GM12864 (cell line): ENCODE measurements at regions not wholly inside any gene's neighbourhood (a gene's known extent, or its start where the extent isn't known, plus 50 kb on each side); places are given as distances from the start of the nearest gene placed in this dataset.

Experiments used
- DNase-seq: peaks from one replicate; pipeline ENCODE4 v3.0.0-alpha.2; 2011; ENCODE audit warnings: low read depth
- H3K4me3 ChIP-seq: 2 replicates; pipeline ENCODE4 v1.5.1; 2011; ENCODE audit warnings: mild to moderate bottlenecking, low read depth, low read length, control low read depth
- TF ChIP-seq, protein P1 (sequence below): IDR thresholded peaks from 2 replicates; pipeline ENCODE4 v1.5.1; 2011; ENCODE audit warnings: low read depth, mild to moderate bottlenecking, moderate library complexity, low read length, control low read depth, inconsistent platforms; ENCODE audit errors: missing control alignments

DNA sequence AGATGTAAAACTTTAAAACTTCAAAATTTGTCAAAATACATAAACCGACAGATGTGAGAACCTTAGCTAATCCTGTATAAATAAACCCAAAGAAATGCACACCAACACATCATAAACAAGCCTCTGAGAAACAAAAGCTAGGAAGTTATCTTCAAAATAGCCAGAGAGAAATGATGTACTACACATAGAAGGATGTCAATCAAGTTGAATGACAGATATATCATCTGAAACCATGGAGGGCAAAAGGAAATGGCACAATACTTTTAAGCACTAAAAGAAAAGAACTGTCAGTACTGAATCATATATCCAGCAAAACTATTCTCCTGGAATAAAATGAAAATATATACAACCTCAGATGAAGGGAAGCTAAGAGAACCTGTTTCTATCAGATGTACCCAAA is 595.1 kb upstream of the PTGER4 start:
- no peak overlapping the region for H3K4me3 ChIP-seq
- no peak for DNase-seq
- TF ChIP-seq, protein P1, sequence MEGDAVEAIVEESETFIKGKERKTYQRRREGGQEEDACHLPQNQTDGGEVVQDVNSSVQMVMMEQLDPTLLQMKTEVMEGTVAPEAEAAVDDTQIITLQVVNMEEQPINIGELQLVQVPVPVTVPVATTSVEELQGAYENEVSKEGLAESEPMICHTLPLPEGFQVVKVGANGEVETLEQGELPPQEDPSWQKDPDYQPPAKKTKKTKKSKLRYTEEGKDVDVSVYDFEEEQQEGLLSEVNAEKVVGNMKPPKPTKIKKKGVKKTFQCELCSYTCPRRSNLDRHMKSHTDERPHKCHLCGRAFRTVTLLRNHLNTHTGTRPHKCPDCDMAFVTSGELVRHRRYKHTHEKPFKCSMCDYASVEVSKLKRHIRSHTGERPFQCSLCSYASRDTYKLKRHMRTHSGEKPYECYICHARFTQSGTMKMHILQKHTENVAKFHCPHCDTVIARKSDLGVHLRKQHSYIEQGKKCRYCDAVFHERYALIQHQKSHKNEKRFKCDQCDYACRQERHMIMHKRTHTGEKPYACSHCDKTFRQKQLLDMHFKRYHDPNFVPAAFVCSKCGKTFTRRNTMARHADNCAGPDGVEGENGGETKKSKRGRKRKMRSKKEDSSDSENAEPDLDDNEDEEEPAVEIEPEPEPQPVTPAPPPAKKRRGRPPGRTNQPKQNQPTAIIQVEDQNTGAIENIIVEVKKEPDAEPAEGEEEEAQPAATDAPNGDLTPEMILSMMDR: no peak

DNA sequence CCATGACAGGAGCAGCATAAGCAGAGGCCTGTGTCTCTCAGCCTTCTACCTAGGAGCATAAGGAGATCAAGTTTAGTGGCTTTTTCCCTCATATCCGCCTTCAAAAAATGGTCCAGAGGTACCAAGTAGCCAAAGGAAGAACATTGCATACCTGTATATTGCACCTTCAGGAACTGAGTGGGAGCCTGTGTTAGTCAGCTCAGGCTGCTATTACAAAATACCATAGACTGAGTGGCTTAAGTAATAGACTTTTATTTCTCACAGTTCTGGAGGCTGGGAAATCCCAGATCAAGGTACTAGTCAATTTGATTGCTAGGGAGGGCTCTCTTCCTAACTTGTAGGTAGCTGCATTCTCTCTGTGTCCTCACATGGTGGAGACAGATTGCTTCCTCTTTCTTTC is 597.4 kb upstream of the PTGER4 start:
- no peak for DNase-seq
- TF ChIP-seq, protein P1: no peak
- H3K4me3 ChIP-seq: no peak overlapping the region

DNA sequence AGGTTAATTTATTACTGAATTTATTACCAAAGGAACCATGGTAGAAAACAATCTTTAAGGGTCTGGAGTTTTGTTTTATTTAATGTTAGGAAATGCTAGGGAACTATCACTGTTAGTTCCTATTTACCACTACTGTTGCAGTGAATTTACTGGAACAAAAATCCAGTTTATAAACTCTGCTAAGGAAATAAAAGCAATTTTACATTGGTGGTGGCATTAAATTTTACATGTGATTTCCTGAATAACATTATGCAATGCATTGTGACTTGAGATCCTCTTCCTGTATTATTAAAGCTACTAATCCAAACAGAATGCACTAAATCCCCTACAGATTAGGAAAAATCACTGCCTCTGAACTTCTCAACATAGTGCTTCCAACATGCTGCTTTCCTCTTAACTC is 599.5 kb upstream of the PTGER4 start:
- no peak overlapping the region for H3K4me3 ChIP-seq
- DNase-seq: no peak
- TF ChIP-seq, protein P1: no peak

DNA sequence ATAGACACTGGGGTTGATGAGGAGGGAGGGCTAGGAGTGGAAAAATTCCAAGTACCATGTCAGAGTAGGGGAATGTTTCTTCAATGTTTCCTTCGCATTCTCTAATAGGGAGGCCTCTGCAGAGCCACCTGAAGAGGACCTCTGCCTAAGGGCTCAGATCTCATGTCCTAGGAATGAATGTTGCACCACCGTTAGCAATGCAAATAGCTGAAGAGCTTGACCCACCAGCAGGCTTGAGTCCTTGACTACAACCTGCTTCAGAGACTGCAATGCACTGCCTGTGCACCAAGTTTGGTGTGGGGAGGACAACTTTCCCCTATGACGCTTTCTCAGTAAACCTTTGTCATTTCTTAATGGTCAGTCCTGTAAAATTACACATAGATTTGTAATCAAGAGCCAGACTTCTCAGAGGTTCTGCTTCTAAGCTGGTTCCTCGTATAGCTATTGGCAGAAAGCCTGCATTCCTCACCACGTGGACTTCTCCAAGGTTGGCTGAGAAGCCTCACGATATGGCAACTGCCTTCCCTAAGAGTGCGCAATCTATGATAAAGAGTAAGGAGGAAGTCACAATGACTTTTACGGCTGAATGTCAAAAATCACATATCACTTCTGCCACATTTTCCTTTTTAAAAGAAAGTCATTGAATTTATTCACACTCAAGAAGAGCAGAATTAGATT is 600.7 kb upstream of the PTGER4 start:
- no peak for DNase-seq
- H3K4me3 ChIP-seq: no peak overlapping the region
- TF ChIP-seq, protein P1: no peak

DNA sequence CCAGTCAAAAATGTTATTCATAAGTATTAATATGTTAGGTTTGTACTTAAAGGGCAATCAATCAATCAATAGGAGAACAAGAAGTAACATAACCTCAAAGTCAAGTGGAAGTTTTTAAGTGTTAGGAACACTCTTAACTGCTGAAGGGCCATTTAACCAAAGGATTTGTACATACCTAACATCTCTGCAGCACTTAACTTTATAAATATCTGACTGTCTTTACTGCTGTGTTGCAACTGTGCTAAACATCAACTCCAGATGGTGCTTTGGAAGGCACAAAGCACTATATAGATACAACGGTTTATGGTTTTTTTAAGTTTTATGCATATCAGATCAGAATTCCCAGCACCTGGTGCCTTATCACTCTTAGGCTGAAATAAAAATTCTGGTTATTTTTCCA is 604.9 kb upstream of the PTGER4 start:
- TF ChIP-seq, protein P1: no peak
- no peak for DNase-seq
- no peak overlapping the region for H3K4me3 ChIP-seq

DNA sequence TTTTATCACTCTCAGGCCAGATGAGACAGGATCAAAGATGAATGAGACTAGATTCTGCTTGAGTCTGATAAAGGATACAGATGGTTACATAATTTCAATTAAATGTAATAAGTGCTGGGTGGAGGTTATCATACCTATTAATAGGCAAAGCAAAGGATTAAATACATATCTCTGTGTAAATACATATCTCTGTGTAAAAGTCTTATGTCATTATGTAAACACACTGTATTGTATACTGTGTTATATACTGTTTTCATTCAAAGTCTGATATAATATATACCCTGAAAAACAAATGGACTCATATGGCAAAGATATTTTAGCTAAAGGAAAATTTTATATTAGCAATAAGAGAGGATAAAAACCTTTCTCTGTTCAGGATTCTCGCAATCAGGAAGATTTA is 605.8 kb upstream of the PTGER4 start:
- DNase-seq: no peak
- TF ChIP-seq, protein P1: no peak
- H3K4me3 ChIP-seq: no peak overlapping the region

DNA sequence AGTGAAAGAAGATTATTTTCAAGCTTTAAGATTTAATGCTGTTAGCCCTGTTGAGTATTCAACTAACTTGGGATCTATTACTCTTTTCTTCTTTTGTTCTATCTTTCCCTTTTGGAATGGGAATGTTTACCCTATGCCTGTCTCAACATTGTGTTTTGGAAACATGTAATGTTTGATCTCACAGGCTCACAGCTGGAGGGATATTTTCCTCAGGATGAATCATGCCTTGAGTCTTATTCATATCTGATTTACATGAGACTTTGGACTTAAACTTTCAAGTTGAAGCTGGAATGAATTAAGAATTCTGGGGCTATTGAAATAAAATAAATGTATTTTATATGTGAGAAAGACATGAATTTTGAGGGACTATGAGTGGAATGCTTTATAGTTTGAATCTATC is 607.8 kb upstream of the PTGER4 start:
- no peak overlapping the region for H3K4me3 ChIP-seq
- DNase-seq: no peak
- TF ChIP-seq, protein P1: no peak
